GM18517 (cell line): ENCODE measurements at regions not wholly inside any gene's neighbourhood (a gene's known extent, or its start where the extent isn't known, plus 50 kb on each side); places are given as distances from the start of the nearest gene placed in this dataset.
"Not testable (repeated sequence)": the region's sequence is repeated elsewhere in the genome, so short reads cannot be mapped to it uniquely, and the experiment has no call there.

ENCODE experiments used
- ATAC-seq: cut with Tn5 transposase; IDR thresholded peaks from one replicate; pipeline ENCODE4 v1.9.1; 2021; ENCODE audit warnings: mild to moderate bottlenecking, moderate library complexity; ENCODE audit not compliant: unreplicated experiment

GRCh38 chr4:82097504-82097903 lies 276.3 kb downstream of the HNRNPD start:
- no peak for ATAC-seq

GRCh38 chr4:82090717-82091116 lies 283.1 kb downstream of the HNRNPD start:
- no peak for ATAC-seq

- no peak for ATAC-seq
These were observed 289.0 kb downstream of the HNRNPD start for GRCh38 chr4:82084747-82085146.

GRCh38 chr4:82077471-82077995 lies 296.3 kb downstream of the HNRNPD start:
- ATAC-seq, result not testable (repeated sequence)

GRCh38 chr4:82076809-82077208 lies 297.0 kb downstream of the HNRNPD start:
- no peak for ATAC-seq

- ATAC-seq, result no peak
These were observed 297.4 kb downstream of the HNRNPD start for GRCh38 chr4:82076359-82076758.

GRCh38 chr4:82071951-82072350 lies 301.8 kb downstream of the HNRNPD start:
- ATAC-seq, result no peak

GRCh38 chr4:82069883-82070638 lies 303.7 kb downstream of the HNRNPD start:
- no peak for ATAC-seq

GRCh38 chr4:82063017-82063416 lies 310.8 kb downstream of the HNRNPD start:
- no peak for ATAC-seq

- no peak for ATAC-seq
These were observed 315.7 kb downstream of the HNRNPD start for GRCh38 chr4:82057990-82058544.

GRCh38 chr4:82055156-82055555 lies 318.6 kb downstream of the HNRNPD start:
- no peak for ATAC-seq

- ATAC-seq, result no peak
These were observed 320.4 kb downstream of the HNRNPD start for GRCh38 chr4:82053396-82053795.

- no peak for ATAC-seq
These were observed 323.0 kb downstream of the HNRNPD start for GRCh38 chr4:82050796-82051195.

- no peak for ATAC-seq
These were observed 324.5 kb downstream of the HNRNPD start for GRCh38 chr4:82049294-82049693.

GRCh38 chr4:82047731-82048130 lies 326.1 kb downstream of the HNRNPD start:
- ATAC-seq, result no peak

GRCh38 chr4:82046796-82047195 lies 327.0 kb downstream of the HNRNPD start:
- ATAC-seq, result no peak

- ATAC-seq, result no peak
These were observed 328.5 kb downstream of the HNRNPD start for GRCh38 chr4:82045267-82045666.

GRCh38 chr4:82044141-82044993 lies 329.4 kb downstream of the HNRNPD start:
- no peak for ATAC-seq

GRCh38 chr4:82043809-82044137 lies 330.0 kb downstream of the HNRNPD start:
- ATAC-seq, result no peak

GRCh38 chr4:82043081-82043808 lies 330.5 kb downstream of the HNRNPD start:
- no peak for ATAC-seq

GRCh38 chr4:82042042-82042441 lies 331.7 kb downstream of the HNRNPD start:
- ATAC-seq, result no peak
